H1 (cell line): ENCODE measurements at regions not wholly inside any gene's neighbourhood (a gene's known extent, or its start where the extent isn't known, plus 50 kb on each side); places are given as distances from the start of the nearest gene placed in this dataset.

Experiments
- CHD1 ChIP-seq: IDR thresholded peaks from 2 replicates; pipeline ENCODE4 v1.6.1; 2012; ENCODE audit warnings: low read depth, low read length, improper control_type of control experiment
- HDAC2 ChIP-seq, 2 experiments: fragments of 300-600 bp in 1 of 2; sonication (generic) in 1 of 2; IDR thresholded peaks; 2 replicates each; pipeline ENCODE4 v1.6.1; 2011 to 2012; ENCODE audit warnings: low read depth in 2 of 2, low read length in 2 of 2, mild to moderate bottlenecking in 2 of 2, moderate library complexity in 2 of 2, borderline replicate concordance in 1 of 2, inconsistent platforms in 1 of 2
- KDM4A ChIP-seq: IDR thresholded peaks from one replicate; pipeline ENCODE4 v1.7.1; 2012; ENCODE audit warnings: low read depth, mild to moderate bottlenecking, moderate library complexity, low read length, inconsistent platforms; ENCODE audit not compliant: severe bottlenecking
- POLR2A ChIP-seq, 2 experiments: IDR thresholded peaks; 1 replicate in 1 of 2; 2 replicates in 1 of 2; pipeline ENCODE4 v1.6.1; 2011; ENCODE audit warnings: low read depth in 2 of 2, low read length in 2 of 2, mild to moderate bottlenecking in 2 of 2; ENCODE audit errors: control extremely low read depth in 1 of 2
- RFX5 ChIP-seq: IDR thresholded peaks from 2 replicates; pipeline ENCODE4 v1.6.1; 2011; ENCODE audit warnings: low read depth, low read length, improper control_type of control experiment, borderline replicate concordance
- TEAD4 ChIP-seq: IDR thresholded peaks from 2 replicates; pipeline ENCODE4 v1.6.1; 2012; ENCODE audit warnings: low read depth, low read length, inconsistent platforms, mixed read lengths

GRCh38 chrX:125627676-125628075 lies 308.0 kb downstream of the TEX13C start (continued):
- TF ChIP-seq POLR2A (IDR thresholded peaks at IDR 0.05; ENCODE audit: control extremely low read depth in 1 of 2, low read depth in 2 of 2, low read length in 2 of 2) (no peak), KDM4A (no peak), TEAD4 (no peak), HDAC2 (IDR thresholded peaks at IDR 0.05; ENCODE audit: borderline replicate concordance in 1 of 2, low read depth in 2 of 2, low read length in 2 of 2) (no peak), RFX5 (no peak), CHD1 (no peak)
